NCI-H1436 (cell line): ENCODE measurements at regions not wholly inside any gene's neighbourhood (a gene's known extent, or its start where the extent isn't known, plus 50 kb on each side); places are given as distances from the start of the nearest gene placed in this dataset.
"Not testable (repeated sequence)": the region's sequence is repeated elsewhere in the genome, so short reads cannot be mapped to it uniquely, and the experiment has no call there.

ENCODE experiments used
- DNase-seq: peaks from one replicate; lab custom pipeline; 2025; lab: John Stamatoyannopoulos, UW

DNA sequence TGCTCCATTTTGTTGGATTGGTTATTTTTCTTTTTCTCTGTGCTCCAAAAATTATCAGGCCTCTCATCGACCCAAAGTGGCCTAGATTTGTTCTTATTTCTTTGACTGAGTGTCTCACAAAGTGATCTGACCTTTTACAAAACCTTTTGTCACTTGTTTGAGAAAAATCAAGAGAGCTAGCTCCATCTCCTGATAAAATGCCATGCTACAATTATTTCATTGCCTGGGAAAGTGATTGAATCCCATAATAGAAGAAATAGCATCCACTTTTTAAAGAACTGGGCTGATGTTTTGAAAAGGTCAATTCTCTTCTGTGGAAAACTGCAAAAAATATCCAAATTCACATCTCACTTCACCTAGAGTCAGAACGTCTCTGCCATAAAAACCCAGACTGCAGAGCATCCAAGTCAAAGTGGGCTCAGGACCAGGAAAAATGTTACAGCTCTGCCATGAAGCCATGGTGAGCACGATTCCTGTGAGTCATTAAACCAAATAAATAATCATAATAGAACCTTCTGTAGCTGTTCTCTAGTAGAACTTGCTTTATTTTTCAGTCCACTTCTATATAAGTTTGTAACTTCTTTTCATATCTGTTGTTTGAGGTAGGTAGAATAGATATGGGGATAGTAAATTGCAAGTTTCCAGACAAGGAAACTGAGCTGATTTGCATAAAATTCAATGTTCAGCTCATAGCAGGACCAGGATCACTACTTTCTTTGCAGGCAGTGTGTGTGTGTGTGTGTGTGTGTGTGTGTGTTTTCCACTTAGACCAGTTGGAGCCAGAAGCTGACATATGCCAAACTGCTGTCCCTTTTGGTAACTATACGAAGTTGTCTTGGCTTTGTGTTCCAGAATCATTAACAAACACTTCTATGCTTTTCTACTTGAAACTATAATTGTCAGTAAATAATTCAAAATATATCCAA, 632.5 kb upstream of the ANKRD30A start:
- no peak for DNase-seq

DNA sequence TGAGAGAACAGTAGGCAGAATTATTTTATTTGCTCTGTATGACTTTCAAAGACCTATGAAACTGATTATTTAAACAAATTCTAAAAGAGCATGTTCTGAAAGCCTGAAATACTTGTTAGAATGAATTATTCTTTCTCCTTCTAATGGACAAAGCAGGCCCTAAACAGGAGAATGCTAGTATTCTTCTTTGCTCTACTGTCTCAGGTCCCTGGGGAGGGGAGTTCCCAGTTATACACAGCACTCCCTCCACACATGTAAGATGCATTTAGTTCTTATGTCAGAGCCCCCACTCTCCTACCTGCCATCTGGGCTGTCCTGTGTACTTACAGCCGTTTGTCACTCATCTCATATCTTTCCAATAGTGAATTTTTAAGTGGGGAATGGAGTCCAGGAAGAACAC, 633.5 kb upstream of the ANKRD30A start:
- DNase-seq = no peak

DNA sequence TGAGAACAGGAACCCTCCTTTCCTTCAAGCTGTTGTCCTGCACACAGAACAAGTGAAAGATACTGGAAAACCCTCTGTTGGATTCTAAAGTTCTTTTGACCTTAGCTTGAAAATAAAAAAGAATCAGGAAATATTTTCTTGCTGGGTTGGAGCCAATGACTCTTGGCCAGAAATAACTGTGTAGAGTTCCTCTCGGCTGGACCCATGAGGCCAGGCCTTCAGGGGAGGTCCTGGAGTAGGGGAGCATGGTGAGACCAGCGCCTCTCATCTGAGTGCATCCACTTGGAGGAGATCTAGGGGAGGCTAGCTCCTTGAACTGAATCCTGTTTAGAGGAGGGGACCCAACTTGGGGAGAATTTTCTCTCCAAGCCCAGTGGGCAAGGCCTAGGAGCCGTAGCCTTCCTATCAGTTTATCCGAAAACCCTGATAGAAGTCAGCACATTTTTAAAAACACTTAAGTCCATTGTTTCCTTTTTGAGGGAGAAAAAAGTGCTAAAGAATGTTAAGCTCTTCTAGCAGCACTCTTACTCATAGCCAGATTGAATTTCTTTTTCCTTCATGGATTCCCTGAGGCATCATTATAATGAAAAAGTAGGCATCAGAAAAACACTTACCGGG, 635.7 kb upstream of the ANKRD30A start:
- no peak for DNase-seq

DNA sequence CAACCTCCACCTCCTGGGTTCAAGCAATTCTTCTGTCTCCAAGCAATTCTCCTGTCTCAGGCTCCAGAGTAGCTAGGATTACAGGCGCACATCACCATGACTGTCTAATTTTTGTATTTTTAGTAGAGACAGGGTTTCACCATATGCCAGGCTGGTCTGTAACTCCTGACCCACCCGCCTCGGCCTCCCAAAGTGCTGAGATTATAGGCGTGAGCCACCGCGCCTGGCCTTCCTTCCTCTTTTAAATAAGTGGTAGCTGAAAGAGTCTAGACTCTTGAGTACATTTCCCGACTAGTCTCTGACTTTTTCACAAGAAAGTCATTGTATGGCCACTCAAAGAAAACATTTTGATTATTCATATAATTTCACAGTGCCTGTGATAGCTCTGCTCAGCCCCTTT, 636.2 kb upstream of the ANKRD30A start:
- DNase-seq = no peak

DNA sequence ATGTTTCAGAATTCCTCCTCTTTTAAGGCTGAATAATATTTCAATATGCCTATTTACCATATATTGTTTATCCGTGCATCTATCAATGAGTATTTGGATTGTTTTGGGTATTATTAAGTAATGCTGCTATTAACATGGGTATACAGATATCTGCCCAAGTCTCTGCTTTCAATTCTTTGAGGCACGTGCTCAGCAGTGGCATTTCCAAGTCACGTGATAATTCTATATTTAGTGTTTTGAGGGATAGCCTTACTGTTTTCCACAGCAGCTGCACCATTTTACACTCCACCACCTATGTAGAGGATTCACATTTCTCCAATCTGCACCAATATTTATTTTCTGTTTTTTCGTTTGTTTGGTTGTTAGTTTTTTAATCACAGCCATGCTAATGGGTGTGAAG, 636.8 kb upstream of the ANKRD30A start:
- no peak for DNase-seq

DNA sequence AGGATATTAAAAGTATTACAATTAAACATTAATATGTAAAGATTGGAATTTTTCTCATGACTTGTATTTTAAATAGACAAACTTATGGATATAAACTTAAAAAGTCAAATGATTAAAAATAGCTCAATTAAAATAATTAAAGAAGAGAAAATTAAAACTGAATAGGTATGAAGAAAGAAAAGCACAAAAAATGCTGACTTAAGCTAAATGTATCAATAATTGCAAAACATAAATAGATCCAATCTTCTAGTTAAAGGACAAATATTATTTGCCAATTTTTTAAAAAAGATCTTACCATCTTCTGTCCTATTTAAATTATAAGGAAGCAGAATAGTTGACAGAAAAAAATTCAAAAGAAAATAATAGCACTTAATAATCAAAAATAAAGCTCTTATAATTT, 646.3 kb upstream of the ANKRD30A start:
- DNase-seq = no peak

DNA sequence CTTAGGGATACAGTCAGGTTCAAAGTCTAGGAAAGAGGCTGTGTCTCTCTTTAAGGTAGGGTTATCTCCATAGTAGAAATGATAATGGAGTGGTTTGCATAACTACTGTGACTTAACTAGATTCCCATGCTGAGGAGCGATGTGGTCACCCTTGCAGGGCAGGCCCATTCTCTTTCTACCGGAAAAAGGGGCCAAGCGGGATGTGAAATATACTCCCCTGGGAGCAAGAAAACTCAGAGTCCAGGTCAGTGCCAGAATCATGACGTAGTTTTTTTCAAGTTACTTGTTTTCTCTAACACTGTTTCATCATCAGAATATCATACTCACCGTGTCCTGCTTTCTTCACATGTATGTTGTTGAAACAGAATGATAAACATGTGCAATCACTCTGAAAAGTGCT, 649.0 kb upstream of the ANKRD30A start:
- DNase-seq = no peak

DNA sequence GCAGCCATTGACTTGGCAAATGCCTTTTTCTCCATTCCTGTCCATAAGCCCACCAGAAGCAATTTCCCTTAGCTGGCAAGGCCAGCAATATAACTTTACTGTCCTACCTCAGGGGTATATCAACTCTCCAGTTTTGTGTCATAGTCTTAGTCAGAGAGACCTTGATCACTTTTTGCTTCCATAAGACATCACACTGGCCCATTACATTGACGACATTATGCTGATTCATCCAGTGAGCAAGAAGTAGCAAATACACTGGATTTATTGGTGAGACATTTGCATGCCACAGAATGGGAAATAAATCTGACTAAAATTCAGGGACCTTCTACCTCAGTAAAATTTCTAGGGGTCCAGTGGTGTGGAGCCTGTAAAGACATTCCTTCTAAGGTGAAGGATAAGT, 649.7 kb upstream of the ANKRD30A start:
- DNase-seq = no peak

DNA sequence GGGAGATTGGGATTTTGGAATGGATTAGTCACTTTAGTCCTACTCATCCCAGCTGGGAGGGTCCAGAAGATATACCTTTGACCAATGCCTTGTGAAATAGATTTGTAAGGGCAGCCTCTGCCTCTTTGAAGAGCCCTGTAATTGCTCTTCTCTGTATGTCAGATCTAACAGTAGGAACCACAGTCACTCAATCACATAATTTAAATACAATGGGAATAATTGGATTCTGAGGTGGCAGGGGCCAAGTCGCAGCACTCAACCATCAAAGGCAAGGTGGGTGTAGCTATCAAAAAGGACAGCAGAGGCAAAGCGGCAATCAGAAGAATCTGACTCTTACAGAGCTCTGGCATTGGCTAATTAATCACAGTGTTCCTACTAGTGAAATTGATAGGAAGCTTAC, 650.9 kb upstream of the ANKRD30A start:
- no peak for DNase-seq

DNA sequence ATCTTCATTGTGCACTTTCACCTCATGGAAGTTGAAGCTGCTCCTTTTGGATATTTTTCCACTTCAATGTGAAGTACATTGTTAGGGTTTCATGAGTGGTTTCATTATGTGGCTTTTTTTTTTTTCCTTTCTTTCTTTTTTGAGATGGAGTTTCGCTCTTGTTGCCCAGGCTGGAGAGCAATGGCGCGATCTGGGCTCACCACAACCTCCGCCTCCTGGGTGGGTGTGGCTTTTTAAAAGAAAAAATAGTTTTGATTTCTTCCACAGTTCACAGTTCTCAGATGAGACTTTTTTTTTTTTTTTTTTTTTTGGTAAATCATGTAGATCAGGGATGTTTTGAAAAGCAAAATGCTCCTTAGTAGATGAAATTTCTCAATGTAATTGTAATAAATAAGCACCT, 652.3 kb upstream of the ANKRD30A start:
- no peak for DNase-seq

DNA sequence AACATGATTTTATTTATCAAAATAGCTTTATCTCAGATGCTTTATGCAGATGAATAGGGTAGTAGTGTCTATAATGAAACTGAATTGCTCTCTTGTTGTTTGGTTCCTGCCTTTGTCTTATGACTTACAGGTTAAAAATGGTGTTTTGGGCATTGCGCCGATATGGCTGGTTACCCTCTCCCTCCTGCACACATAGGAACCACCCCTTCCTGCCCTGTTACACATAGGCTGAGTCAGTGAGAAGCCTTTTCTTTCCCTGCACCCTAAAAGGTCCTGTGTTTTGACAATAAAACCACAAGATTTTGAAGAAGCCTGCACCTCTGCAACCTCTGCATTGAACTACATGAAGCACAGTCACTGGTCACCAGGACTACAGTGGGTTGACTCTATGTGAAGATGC, 655.8 kb upstream of the ANKRD30A start:
- no peak for DNase-seq

DNA sequence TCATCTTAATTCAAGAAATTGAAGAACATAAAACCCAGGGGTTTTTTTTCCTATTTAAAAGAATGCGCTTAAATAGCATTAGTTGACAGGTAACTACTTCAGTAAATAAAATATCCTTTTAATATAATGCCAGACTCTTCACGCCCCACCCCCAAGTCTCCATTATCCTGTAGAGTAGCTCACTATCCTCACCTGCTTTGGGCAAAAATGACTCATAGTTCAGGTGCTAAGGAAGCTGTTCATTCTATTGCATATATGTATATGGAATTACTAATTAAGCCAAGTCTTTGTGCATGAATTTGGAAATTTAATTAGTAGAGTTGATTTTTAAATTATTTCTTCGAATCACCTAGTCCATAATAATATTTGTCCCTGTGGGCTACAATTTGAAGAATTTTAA, 656.8 kb upstream of the ANKRD30A start:
- no peak for DNase-seq

DNA sequence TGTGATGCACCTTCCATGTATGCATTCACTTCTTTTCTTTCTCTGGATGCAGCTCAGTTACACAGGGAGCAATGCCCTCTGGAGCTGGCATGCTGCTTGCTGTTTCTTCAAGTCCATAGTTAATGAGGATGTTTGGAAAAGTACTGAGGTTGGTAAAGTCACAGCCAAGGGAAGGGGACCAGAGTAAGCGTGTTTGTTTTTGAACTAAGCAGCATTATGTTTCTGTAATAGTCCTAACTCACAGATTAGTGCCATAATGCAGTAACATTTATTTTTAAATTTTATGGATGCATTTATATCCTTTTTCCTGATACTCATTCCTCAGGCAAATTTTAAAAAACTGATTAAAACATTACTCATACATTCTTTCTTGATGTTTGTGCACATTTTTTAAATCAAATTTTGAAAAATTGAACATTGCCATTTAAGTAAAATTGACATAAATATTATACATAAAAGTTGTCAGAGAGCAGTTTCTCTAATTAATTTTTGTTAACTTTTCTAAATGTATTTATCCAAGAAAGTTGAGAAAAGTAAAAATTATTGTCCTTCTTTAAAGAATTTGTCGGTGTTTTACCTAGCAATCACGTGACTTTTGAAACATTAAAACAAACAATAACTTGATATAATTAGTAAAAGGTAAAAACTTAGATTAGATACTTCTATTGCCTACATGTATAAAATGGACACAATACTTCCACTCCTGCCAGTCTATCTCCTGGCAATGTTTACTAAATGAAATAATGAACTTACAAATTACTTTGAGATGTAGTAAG, 659.6 kb upstream of the ANKRD30A start:
- no peak for DNase-seq

DNA sequence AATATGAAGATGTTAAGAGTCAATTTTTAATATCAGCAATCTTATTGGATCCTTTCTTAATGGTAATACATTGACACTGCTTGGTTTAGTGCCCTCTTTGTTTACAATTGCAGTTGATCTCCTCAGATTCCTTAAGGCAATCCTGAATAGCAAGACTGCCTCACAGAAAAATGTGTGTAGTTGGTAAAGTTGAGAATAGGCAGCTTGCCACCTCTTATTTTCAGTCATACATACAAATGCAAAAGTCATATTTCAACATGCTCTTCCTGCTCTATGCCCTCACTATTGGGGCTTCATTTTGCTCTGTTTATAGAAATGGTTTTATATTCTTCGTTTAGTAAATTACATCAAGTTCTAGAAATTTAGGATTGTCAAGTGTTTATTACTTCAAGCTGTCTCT, 661.1 kb upstream of the ANKRD30A start:
- DNase-seq = no peak

DNA sequence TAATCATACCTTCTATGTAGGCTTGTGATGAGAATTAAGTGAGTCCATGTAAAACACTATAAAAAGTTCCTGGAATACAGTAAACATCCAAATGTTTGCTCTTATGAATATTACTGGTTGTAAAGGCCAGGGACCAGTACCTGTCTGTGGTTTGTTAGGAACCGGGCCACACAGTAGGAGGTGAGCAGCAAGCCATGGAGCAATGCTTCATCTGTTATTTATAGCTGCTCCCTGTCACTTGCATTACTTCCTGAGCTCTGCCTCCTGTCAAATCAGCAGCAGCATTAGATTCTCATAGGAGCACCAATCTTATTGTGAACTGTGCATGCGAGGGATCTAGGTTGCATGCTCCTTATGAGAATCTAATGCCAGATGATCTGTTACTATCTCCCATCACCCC, 662.0 kb upstream of the ANKRD30A start:
- no peak for DNase-seq

DNA sequence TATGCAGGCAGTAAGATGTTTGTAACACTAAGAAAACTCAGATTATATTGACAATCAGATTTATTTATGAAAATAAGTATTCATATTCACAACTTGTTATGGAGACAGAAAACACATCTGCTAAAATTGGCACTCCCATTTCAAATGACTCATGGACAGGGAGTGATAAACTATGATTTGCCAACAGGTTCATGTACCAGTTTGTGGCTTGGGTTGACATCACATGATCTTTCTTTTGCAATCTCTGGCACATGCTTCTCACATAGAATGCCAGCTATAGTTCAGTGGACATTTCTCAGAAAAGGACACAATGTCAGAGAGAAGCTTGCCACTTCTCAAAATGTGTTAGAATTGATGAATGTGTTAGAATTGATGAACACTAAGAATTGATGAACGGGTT, 663.2 kb upstream of the ANKRD30A start:
- no peak for DNase-seq

DNA sequence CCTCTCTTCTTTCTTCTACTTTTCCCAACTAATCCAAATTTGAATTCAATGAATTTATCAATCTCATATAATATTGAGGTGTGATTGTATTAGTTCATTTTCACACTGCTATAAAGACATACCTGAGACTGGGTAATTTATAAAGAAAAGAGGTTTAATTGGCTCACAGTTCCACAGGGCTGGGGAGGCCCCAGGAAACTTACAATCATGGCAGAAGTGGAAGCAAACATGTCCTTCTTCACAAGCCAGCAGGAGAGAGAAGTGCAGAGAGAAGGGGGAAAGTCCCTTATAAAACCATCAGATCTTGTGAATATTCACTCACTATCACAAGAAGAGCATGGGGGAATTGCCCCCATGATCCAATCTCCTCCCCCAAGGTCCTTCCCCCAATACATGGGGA, 667.0 kb upstream of the ANKRD30A start:
- DNase-seq = not testable (repeated sequence)

DNA sequence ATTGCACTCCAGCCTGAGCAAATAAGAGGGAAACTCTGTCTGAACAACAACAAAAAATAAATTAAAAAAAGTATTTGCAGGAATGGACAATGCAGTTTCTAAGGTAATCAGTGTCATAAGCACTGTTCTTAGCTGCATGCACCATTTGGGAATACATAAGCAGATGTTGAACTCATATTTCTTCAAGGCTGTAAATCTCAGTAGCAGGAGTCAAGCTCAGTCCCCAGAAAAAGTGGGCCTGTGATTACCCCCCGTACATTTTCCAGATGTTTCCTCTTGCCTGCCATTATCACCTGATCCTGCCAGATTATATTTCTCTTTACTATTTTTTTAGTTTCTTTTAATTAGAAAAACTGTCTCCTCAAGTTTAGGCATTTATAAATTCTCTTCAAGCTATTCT, 667.6 kb upstream of the ANKRD30A start:
- DNase-seq = no peak

DNA sequence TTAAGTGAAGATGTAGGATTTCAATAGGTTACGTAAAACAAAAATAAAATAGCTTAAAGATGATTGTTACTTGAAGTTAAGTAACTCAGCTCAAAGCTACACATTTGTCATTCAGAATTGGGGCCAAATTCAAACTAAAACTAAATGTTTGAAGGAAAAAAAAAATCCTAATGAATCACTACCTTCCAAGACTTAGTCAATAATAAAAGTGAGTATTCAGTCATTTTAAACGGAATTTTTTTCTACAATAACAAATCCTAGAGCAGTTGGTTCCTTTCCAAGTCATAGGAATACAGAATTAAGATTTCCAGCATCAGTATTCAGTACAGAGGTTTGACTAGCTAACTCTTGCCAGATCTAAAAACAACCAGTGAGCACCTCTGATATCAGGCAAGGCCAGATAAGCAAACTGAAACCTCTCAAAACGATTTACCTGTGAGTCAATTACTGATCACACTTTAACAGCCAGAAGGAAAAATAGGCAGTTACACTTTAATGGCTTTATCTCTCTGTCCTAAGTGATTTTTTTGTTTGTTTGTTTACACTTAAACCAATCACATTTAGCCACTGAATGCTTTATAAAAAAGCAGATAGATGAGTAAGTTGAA, 669.8 kb upstream of the ANKRD30A start:
- no peak for DNase-seq

DNA sequence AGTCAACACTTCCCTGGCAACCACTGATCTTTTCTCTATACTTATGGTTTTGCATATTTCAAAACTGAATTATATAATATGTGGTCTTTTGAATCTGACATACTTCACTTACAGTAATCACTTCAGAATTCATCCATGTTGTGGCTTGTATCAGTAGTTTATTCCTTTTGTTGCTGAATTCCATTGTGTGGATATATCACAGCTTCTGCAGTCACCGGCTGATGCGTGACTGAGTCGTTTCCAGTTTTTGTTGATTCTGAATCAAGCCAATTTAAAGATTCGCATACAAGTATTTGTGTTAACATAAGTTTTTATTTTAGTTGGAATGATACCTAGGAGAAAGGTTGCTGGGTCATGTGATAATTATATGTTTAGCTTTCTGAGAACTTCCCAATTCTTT, 672.5 kb upstream of the ANKRD30A start:
- DNase-seq = no peak

DNA sequence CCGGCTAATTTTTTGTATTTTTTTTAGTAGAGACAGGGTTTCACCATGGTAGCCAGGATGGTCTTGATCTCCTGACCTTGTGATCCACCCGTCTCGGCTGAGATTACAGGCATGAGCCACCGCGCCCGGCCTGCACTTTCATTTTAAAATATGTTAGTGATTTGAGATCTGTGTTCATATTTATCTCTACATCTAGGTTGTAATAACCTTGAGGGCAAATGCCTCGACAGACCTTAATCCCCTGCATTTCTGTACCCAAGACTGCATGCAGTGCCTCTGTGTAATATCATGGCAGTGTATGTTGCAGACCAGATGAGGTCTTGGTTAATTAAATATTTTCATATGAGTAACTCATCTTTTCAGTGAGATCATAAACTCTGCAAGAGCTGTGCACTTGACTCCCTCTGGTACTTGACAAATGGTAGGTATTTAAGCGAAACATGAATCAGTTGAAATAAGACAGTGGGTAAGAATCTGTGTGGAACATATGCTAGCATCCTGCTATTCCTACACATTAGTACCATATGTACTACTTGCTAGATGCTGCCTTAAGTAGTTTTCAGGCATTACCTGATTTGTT, 673.9 kb upstream of the ANKRD30A start:
- DNase-seq = no peak

DNA sequence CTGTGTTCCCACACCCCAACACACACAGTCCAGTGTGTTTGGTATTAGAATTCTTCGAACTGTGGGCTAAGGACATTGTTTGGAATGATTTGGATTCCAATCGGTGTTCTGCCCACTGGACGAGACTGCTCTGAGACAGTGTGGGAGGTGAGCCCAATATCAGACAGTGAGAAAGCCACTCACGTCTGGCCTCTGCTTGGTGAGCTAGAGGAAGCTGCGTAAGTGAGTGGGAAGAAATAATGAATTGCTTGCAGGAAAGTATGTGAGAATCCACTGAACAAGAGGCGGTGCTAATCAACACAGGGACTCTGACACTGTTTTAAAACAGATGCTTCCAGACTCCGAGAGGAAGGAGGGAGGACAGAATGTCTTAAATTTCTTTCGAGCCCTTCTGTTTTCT, 675.0 kb upstream of the ANKRD30A start:
- no peak for DNase-seq
